HG03108 (cell line): ENCODE measurements at regions not wholly inside any gene's neighbourhood (a gene's known extent, or its start where the extent isn't known, plus 50 kb on each side); places are given as distances from the start of the nearest gene placed in this dataset.

Experiments
- ATAC-seq: cut with Tn5 transposase; IDR thresholded peaks from one replicate; pipeline ENCODE4 v1.9.1; 2021; ENCODE audit warnings: moderate library complexity; ENCODE audit not compliant: unreplicated experiment

- ATAC-seq, result peak; percentile 38
Observed at GRCh38 chr14:34931206-34931605, 51.6 kb upstream of the SRP54 start.

GRCh38 chr14:34930591-34931091, 52.2 kb upstream of the SRP54 start:
- peak; percentile 68 for ATAC-seq

- ATAC-seq, result no peak
Observed at GRCh38 chr14:34926552-34926951, 51.4 kb upstream of the BAZ1A start.
